H7 (cell line): ENCODE measurements at regions not wholly inside any gene's neighbourhood (a gene's known extent, or its start where the extent isn't known, plus 50 kb on each side); places are given as distances from the start of the nearest gene placed in this dataset.
A peak's percentile ranks its signal among the peaks of the same experiment; 100 is the strongest.

Experiments
- DNase-seq: peaks from one replicate; pipeline ENCODE4 v3.0.0; 2012
- H3K27me3 ChIP-seq: 2 replicates; pipeline ENCODE4 v1.6.0; 2011; ENCODE audit warnings: mild to moderate bottlenecking, low read length; ENCODE audit not compliant: control insufficient read depth, insufficient read depth
- H3K36me3 ChIP-seq: replicated peaks from 2 replicates; pipeline ENCODE4 v1.5.1; 2011; ENCODE audit warnings: low read length; ENCODE audit not compliant: control insufficient read depth, insufficient read depth
- H3K4me3 ChIP-seq: 2 replicates; pipeline ENCODE4 v1.5.1; 2011; ENCODE audit warnings: low read depth, mild to moderate bottlenecking, control low read depth, low read length, moderate library complexity; ENCODE audit not compliant: insufficient read depth

DNA sequence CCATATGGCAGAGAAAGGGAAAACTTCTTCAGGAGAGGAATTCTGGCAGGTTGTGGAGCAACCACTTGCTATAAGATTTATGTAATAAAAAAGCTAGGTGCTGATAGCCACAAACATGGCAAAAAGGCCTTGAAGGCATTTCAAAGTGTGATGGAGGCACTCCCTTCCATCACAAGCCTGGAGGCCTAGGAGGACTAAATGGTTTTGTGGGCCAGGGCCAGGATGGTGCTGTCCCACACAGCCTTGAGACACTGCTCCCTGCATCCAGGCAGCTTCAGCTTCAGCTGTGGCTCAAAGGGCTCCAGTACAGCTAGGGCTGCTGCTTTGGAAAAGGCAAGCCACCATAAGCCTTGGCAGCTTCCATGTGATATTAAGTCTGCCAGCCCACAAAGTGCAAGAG is 632.8 kb downstream of the BRINP1 start:
- no peak for DNase-seq

DNA sequence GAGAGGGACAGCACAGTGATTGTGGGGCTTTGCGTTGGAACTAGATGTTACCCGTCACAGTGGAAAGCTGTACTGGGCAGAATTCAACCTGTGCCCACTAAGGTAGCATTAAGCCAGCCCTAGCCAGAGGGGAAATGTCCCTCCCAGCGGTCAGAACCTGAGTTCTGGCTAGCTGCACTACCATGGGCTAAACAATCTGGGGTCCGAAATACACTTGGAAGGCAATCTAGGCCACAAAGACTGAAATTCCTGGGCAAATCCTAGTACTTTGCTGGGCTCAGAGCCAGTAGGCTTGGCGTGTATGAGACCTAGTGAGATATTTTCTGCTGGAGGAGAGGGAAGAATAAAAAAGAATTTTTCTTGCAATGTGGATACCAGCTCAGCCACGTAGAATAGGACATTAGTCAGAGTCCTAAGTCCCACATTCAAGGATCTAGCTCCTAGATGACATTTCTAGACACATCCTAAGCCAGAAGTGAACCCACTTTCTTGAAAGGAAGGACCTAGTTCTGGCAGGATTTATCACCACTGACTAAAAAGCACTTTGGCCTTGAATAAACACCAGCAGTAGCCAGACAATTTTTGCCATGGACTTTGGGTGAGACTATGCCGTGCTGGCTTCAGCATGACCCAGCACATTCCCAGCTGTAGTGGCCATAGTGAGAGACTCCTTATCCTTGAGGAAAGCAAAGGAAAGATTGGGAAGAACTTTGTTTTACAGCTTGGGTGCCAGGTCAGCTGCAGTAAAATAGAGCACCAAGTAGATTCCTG is 618.0 kb downstream of the BRINP1 start:
- Histone ChIP-seq H3K36me3 (no peaks in the 10 kb centered on the region), H3K4me3 (no peak overlapping the region), H3K27me3 (no peaks in the 10 kb centered on the region)
- no peak for DNase-seq

More for the DNA sequence above, 632.8 kb downstream of the BRINP1 start:
- H3K27me3 ChIP-seq, result no peaks in the 10 kb centered on the region
- H3K36me3 ChIP-seq, result no peaks in the 10 kb centered on the region
- H3K4me3 ChIP-seq, result no peak overlapping the region

DNA sequence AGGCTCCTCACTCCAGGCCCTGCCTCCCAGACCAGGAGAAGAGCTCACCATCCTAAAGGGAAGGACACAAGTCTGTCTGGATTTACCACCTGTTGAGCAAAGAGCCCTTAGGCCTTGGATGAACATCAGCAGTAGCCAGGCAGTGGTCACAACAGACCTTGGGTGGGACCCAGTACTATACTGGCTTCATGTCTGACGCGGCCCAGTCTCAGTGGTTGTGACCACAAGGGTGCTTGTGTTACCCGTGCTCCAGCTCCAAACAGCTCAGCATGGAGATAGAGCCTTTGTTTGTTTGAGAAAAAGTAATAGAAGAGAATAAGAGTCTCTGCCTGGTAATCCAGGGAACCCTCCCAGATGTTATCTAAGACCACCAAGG is 617.4 kb downstream of the BRINP1 start:
- no peaks in the 10 kb centered on the region for H3K36me3 ChIP-seq

DNA sequence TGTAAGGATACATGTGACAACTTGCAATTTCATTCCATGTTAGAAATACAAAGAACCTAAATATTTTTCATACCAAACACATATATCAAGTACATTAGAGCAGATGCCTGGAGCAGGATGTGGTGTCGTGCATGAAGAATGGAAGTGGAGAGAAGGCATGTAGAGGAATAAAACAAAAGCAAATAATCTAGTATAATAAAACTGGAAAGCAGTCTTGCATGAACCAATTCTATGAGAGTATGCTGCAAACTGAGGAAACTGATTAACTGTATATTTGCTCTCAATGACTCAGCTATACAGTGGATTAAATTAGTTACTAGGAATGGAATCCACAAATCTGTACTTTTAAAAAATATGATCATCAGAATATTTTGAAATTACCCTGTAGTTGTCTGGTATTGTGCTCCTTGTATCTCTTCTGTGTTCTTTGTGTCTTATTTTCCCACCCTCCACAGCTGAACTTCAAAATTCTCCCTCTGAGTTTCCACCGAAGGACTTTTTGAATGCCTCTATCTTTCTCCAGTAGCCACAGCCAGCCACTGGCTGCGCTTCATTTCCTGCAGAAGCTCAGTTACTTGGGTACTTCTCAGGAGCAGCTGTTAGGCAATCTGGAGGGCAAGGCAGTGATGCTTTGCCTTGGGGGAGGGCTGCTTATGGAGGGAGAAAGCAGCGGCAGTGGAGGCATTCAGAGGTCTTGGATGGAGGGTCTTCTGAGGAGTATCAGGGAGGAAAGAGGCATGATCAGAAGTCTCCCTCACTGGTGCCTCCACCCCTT is 608.0 kb downstream of the BRINP1 start:
- H3K4me3 ChIP-seq, result no peak overlapping the region
- no peak for DNase-seq
- H3K36me3 ChIP-seq, result no peaks in the 10 kb centered on the region
- H3K27me3 ChIP-seq, result no peaks in the 10 kb centered on the region

More for the DNA sequence above, 617.4 kb downstream of the BRINP1 start:
- DNase-seq, result no peak
- no peaks in the 10 kb centered on the region for H3K27me3 ChIP-seq
- H3K4me3 ChIP-seq, result no peak overlapping the region

DNA sequence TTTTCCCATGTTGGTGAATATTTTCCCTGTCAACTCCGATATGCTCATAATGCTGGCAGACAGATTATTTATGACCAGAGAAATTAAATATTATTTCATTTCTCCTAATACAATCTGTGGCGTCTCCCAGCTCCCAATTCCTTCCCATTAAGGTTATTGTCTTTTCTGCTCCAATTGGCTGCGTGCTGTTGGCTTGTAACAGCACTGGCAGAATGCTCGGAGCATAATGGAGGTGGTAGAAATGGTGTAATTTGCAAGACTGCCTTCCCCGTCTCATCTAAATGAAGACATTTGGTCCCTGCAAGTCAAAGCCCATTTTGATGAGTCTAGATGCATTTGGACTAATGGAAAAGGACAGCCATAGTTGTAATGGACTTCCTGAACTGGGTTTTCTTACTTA is 601.7 kb downstream of the BRINP1 start:
- no peaks in the 10 kb centered on the region for H3K36me3 ChIP-seq
- DNase-seq, result no peak
- H3K4me3 ChIP-seq, result no peak overlapping the region
- no peaks in the 10 kb centered on the region for H3K27me3 ChIP-seq

DNA sequence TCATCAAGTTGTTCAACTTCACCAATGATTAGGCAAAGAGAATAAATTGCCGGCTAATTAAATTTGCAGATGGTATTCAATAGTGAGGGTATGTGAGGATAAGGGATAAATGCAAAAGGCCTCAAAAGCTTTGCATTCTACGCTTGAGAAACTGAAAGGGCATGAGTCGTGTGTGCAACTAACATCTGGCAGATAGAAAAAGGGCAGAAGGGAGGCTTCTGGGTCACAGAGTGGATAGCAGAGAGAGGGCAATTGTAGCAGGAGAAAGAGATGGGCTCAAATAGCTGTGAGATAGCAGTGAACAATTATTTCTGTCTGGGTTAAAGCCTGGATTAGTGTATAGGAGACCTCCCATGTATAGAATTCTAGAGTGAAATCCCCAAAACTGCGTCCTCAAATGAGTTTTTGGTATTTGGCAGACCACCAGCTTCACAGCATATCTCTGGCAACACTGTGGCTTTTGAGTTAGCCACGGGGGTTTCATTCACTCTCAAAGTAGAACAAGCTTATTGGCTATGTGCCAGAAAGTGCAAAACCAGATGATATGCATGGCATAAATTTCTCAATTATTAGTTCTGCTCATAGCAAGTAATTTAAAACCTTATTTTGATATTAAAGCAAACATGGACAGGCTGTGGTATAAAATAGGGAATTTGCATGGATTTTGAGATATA is 586.3 kb downstream of the BRINP1 start:
- no peaks in the 10 kb centered on the region for H3K36me3 ChIP-seq
- no peak for DNase-seq
- H3K27me3 ChIP-seq, result no peaks in the 10 kb centered on the region
- H3K4me3 ChIP-seq, result no peak overlapping the region

DNA sequence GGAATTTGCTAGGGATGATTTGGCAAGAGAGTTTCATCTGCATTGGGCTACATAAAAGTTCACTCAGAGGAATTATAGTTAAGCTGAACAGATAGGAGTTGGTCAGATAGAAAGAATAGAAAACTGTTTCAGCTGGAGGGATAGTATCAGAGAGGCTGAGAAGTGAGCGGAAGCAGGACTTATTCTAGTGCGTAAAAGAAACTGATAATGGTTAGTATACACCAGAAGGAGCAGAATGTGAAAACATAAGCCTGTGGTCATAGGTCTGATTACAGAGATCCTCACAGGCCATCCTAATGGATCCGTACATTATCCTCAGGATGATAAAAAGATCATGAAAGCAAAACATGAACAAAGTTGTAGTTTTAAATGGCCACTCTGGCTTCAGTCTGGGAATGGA is 585.2 kb downstream of the BRINP1 start:
- Histone ChIP-seq H3K27me3 (no peaks in the 10 kb centered on the region), H3K4me3 (no peak overlapping the region), H3K36me3 (no peaks in the 10 kb centered on the region)
- no peak for DNase-seq

DNA sequence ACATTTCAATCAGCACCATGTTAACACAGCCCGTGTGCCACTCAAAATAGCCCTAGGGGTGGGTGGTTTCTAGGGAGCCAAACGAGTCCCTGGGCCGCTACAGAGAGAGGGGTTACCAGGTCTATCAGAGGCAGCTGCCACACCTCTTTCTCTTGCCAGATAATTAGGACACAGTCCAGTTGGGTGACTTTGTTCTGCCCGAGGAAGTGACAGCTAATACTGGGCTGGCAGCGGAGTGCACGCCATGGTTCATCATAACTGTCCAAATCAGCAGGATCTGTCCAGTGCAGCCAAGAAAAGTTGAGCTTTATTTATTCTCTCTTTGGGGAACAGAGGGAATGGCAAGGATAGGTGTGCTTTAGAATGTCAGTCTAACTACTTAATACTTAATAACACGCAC is 583.8 kb downstream of the BRINP1 start:
- DNase-seq, result no peak
- Histone ChIP-seq H3K36me3 (no peaks in the 10 kb centered on the region), H3K27me3 (no peaks in the 10 kb centered on the region), H3K4me3 (no peak overlapping the region)

DNA sequence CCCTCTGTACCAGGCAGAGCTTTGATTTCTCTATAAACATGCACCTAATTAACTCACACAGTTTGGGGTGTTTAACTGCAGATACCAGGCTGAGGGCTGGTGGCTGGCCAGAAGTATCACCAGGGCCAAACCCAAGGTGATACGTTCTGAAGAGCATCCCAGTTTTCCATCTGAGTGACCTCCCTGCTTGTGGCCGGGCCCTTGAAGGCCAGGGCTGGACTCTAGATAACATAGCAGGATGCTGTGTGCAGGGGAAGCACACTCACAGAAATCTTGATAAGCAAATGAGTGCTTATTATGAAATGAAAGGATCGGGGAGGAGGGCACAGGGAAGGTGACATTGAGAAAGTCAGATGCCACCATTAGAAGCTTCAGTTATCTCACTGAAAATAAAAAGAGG is 582.4 kb downstream of the BRINP1 start:
- Histone ChIP-seq H3K36me3 (no peaks in the 10 kb centered on the region), H3K4me3 (no peak overlapping the region), H3K27me3 (no peaks in the 10 kb centered on the region)
- no peak for DNase-seq

DNA sequence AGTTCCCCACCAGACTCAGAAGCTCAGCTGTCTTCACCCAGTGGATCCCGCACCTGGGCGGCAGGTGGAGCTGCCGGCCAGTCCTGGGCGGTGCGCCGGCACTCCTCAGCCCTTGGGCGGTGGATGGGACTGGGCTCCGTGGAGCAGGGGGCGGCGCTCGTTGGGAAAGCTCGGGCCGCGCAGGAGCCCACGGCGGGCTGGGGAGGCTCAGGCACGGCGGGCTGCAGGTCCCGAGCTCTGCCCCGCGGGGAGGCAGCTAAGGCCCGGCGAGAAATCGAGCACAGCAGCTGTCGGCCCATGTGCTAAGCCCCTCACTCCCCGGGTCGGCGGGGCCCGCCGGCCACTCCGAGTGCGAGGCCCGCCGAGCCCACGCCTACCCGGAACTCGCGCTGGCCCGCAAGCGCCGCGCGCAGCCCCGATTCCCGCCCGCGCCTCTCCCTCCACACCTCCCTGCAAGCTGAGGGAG is 560.0 kb downstream of the BRINP1 start:
- H3K36me3 ChIP-seq, result no peaks in the 10 kb centered on the region
- peak; percentile 1 for DNase-seq
- H3K4me3 ChIP-seq, result peak overlapping the region; percentile 47
- no peaks in the 10 kb centered on the region for H3K27me3 ChIP-seq

DNA sequence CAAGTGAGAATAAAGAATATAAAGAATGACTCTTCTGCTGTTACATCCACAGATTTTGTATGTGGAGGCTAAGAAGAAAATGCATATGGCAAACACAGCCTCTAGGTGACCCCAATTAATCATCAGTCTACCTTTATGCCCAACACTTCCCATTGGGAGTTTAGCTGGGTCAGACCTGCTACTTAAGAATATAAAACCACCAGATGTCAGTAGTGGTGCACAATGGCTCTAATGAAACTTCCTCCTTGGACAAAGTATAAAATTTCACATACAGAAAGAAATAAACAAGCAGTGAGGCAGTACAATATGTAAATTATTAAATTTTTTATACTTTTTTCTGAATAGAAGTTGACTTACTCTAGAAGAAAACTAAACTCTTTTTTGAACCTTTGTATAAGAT is 539.9 kb downstream of the BRINP1 start:
- DNase-seq, result peak; percentile 4

DNA sequence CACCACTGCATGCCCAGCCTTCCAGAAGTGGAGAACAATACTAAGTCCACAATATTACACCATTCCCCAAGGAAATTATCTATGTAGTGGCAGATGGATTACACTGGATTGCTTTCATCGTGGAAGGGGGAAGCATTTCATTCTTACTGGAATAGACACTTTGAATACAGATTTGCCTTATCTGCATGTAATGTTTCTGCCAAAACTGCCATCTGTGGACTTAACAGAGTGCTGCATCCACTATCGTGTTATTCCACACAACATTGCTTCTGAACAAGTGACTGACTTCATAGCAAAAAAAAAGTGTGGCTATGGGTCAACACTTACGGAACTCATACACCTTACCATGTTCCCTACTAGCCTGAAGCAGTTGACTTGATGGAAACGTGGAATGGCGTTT is 536.9 kb downstream of the BRINP1 start:
- no peak for DNase-seq
- no peaks in the 10 kb centered on the region for H3K27me3 ChIP-seq

More for the DNA sequence above, 539.9 kb downstream of the BRINP1 start:
- Histone ChIP-seq H3K36me3 (no peaks in the 10 kb centered on the region), H3K4me3 (no peak overlapping the region), H3K27me3 (no peaks in the 10 kb centered on the region)

DNA sequence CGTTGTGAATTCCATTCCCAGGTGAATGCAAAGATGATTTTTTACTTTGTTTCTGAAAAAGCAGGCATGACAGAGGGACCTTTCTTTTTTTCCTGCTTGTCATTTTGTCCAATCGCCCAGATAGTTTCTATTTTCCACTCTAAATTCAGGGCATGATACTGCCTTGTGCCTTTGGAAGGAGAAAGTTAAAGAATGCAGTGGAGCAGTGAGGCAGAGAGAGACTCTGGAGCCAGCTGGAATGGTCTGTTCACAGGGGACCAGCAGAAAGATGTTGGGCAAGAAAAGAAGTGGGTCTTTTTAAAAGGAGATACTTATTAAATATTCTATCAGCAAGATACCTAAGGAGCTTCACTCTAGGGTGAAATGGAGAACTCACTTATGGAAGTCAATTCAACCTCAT is 532.3 kb downstream of the BRINP1 start:
- DNase-seq, result no peak
- no peaks in the 10 kb centered on the region for H3K36me3 ChIP-seq
- H3K4me3 ChIP-seq, result no peak overlapping the region
- H3K27me3 ChIP-seq, result no peaks in the 10 kb centered on the region

More for the DNA sequence above, 536.9 kb downstream of the BRINP1 start:
- Histone ChIP-seq H3K36me3 (no peaks in the 10 kb centered on the region), H3K4me3 (no peak overlapping the region)

DNA sequence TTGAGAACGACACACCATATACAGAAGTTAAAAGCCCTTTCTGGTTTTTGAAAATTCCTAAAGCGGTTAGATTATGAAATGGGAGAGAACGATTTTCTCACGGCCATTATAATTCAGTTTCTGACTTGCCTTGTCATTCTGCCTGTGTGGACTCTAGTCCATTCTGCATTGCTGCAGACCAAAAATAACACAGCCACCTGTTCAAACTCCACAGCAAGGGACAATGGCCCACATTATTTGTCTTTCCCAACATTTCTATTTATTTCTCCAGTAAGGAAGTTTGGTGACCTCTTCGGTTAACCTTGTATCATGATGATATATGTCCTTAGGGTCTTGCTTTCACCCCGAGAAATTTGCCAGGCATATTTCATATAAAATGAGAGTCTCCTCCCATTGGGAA is 497.7 kb downstream of the BRINP1 start:
- DNase-seq, result no peak
- Histone ChIP-seq H3K27me3 (no peaks in the 10 kb centered on the region), H3K36me3 (no peaks in the 10 kb centered on the region), H3K4me3 (no peak overlapping the region)

DNA sequence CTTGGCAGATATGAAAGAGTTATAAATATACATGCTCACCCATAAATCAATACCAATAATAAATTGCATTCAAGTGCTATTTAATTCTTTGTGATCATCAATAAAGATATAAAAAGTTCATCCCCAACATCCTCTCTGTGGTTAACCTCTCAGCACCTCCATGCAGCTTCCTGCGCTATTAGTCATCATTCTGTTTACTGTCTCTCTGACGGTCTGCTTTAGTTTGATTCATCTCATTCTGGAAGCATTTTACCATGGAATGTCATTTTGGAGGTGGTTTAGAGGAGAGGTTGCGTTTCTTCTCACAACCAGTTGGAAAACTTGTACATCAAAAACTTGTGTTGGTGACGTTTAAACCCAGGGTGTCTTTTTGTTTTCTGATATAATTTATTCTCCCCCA is 486.6 kb downstream of the BRINP1 start:
- Histone ChIP-seq H3K36me3 (no peaks in the 10 kb centered on the region), H3K4me3 (no peak overlapping the region), H3K27me3 (no peaks in the 10 kb centered on the region)
- no peak for DNase-seq
